ENCODE measurements at regions not wholly inside any gene's neighbourhood (a gene's known extent, or its start where the extent isn't known, plus 50 kb on each side); places are given as distances from the start of the nearest gene placed in this dataset.

DNA sequence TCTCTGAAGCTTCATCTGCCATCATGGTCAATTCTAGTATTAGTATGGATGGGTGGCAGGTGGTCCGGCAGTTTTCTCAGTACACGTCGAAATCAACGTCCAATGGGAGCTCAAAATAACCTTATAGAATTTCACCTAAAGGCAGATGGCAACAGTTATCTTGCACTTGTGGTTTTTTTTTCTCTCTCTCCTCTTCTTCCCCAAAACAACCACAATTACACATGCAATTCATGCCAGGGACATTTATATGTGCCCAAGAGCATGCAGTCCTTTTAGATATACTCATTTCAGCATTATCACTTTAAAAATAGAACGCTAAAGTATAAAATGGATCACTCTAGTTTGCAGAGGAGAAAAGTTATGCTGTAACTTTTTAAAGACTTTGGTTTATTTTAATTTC lies 1428.9 kb upstream of the WWC1 start (continued):
- TF ChIP-seq, protein P1, sequence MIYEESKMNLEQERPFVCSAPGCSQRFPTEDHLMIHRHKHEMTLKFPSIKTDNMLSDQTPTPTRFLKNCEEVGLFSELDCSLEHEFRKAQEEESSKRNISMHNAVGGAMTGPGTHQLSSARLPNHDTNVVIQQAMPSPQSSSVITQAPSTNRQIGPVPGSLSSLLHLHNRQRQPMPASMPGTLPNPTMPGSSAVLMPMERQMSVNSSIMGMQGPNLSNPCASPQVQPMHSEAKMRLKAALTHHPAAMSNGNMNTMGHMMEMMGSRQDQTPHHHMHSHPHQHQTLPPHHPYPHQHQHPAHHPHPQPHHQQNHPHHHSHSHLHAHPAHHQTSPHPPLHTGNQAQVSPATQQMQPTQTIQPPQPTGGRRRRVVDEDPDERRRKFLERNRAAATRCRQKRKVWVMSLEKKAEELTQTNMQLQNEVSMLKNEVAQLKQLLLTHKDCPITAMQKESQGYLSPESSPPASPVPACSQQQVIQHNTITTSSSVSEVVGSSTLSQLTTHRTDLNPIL (CRISPR knock-in tag; IDR thresholded peaks at IDR 0.05; ENCODE audit: low read depth) = no peak

DNA sequence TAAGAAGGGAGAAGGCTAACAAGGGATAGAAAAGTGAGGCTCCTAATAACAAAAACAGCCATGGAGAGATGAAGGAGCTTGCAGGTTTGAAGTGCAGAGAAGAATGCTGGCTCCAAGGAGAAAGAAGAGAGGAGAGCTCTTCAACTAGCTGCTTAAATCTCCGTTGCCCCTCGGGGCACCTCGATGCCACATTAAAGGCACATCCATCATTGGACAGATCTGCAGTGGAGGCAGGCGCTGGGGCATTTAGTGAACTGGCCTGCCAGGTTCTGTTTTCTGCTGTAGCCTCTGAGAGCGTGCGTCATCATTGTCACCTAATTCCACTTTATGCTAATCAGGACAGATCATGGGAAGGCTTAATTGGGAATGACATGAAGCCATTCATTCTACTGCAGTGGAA lies 1426.2 kb upstream of the WWC1 start:
- no peak for ATAC-seq
- no peak for TF ChIP-seq ZFP30 (CRISPR knock-in tag; IDR thresholded peaks at IDR 0.05)
- TF ChIP-seq OSR1 (CRISPR knock-in tag; IDR thresholded peaks at IDR 0.05) = no peak
- TF ChIP-seq SNAI2 (CRISPR knock-in tag; IDR thresholded peaks at IDR 0.05) = no peak
- no peak for TF ChIP-seq ZFP3 (CRISPR knock-in tag; IDR thresholded peaks at IDR 0.05)
- no peak for TF ChIP-seq GLIS3 (CRISPR knock-in tag; IDR thresholded peaks at IDR 0.05)
- TF ChIP-seq RARB (CRISPR knock-in tag; IDR thresholded peaks at IDR 0.05) = no peak

DNA sequence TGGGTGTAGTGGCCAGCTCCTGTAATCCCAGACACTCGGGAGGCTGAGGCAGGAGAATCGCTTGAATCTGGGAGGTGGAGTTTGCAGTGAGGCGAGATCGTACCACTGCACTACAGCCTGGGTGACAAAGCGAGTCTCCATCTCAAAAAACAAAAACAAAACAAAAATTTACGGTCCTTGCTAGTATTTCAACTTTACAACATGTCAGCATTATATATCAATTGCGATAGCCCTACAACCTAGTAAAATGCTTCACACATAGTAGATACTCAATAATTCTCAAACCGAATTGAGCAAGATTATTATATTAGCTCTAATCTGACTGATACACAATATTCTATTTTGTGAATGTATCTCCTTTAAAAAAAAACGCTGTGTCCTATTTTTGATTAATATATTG lies 1411.0 kb upstream of the WWC1 start:
- TF ChIP-seq ZNF8 (CRISPR knock-in tag; IDR thresholded peaks at IDR 0.05) (no peak), ARNTL (CRISPR knock-in tag; IDR thresholded peaks at IDR 0.05; ENCODE audit: borderline replicate concordance, low read depth) (no peak), GLIS3 (CRISPR knock-in tag; IDR thresholded peaks at IDR 0.05) (no peak), ISL1 (CRISPR knock-in tag; IDR thresholded peaks at IDR 0.05) (no peak), ZNF565 (CRISPR knock-in tag; conservative IDR thresholded peaks at IDR 0.05; ENCODE audit: low read depth) (no peak), RARB (CRISPR knock-in tag; IDR thresholded peaks at IDR 0.05) (no peak), ESRRG (CRISPR knock-in tag; IDR thresholded peaks at IDR 0.05) (no peak)
- TF ChIP-seq, protein P2, sequence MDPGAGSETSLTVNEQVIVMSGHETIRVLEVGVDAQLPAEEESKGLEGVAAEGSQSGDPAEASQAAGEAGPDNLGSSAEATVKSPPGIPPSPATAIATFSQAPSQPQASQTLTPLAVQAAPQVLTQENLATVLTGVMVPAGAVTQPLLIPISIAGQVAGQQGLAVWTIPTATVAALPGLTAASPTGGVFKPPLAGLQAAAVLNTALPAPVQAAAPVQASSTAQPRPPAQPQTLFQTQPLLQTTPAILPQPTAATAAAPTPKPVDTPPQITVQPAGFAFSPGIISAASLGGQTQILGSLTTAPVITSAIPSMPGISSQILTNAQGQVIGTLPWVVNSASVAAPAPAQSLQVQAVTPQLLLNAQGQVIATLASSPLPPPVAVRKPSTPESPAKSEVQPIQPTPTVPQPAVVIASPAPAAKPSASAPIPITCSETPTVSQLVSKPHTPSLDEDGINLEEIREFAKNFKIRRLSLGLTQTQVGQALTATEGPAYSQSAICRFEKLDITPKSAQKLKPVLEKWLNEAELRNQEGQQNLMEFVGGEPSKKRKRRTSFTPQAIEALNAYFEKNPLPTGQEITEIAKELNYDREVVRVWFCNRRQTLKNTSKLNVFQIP (CRISPR knock-in tag; IDR thresholded peaks at IDR 0.05; ENCODE audit: borderline replicate concordance, low read depth) = no peak
- TF ChIP-seq, protein P3, sequence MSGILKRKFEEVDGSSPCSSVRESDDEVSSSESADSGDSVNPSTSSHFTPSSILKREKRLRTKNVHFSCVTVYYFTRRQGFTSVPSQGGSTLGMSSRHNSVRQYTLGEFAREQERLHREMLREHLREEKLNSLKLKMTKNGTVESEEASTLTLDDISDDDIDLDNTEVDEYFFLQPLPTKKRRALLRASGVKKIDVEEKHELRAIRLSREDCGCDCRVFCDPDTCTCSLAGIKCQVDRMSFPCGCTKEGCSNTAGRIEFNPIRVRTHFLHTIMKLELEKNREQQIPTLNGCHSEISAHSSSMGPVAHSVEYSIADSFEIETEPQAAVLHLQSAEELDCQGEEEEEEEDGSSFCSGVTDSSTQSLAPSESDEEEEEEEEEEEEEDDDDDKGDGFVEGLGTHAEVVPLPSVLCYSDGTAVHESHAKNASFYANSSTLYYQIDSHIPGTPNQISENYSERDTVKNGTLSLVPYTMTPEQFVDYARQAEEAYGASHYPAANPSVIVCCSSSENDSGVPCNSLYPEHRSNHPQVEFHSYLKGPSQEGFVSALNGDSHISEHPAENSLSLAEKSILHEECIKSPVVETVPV (CRISPR knock-in tag; IDR thresholded peaks at IDR 0.05) = no peak
- TF ChIP-seq, protein P4, sequence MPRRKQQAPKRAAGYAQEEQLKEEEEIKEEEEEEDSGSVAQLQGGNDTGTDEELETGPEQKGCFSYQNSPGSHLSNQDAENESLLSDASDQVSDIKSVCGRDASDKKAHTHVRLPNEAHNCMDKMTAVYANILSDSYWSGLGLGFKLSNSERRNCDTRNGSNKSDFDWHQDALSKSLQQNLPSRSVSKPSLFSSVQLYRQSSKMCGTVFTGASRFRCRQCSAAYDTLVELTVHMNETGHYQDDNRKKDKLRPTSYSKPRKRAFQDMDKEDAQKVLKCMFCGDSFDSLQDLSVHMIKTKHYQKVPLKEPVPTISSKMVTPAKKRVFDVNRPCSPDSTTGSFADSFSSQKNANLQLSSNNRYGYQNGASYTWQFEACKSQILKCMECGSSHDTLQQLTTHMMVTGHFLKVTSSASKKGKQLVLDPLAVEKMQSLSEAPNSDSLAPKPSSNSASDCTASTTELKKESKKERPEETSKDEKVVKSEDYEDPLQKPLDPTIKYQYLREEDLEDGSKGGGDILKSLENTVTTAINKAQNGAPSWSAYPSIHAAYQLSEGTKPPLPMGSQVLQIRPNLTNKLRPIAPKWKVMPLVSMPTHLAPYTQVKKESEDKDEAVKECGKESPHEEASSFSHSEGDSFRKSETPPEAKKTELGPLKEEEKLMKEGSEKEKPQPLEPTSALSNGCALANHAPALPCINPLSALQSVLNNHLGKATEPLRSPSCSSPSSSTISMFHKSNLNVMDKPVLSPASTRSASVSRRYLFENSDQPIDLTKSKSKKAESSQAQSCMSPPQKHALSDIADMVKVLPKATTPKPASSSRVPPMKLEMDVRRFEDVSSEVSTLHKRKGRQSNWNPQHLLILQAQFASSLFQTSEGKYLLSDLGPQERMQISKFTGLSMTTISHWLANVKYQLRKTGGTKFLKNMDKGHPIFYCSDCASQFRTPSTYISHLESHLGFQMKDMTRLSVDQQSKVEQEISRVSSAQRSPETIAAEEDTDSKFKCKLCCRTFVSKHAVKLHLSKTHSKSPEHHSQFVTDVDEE (CRISPR knock-in tag; IDR thresholded peaks at IDR 0.05) = no peak
- ATAC-seq = no peak

DNA sequence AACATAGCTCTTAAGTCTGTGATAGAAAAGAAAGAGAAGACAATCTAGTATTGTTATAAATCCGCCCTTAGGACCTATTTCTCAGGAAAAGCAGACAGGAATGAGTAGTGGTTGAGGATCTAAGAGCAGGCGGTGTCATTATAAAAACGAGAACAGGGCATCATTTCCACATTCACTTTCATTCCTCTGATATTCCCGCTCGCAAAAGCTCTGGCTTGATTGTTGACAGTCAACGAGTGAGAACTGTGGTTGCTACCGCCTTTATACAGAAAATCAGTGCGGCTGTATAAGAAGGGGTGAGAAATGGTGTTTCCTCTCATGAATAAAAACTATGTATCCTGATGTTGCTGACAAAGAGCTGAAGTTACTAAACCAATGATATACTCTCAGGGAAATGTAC lies 1409.6 kb upstream of the WWC1 start:
- ATAC-seq = no peak
- TF ChIP-seq TOX (CRISPR knock-in tag; IDR thresholded peaks at IDR 0.05; ENCODE audit: borderline replicate concordance) (no peak), PPARA (CRISPR knock-in tag; IDR thresholded peaks at IDR 0.05; ENCODE audit: borderline replicate concordance) (no peak), TCF4 (CRISPR knock-in tag; IDR thresholded peaks at IDR 0.05; ENCODE audit: borderline replicate concordance) (no peak), SNAI2 (CRISPR knock-in tag; IDR thresholded peaks at IDR 0.05) (no peak), OSR1 (CRISPR knock-in tag; IDR thresholded peaks at IDR 0.05) (no peak), ARNTL (CRISPR knock-in tag; IDR thresholded peaks at IDR 0.05; ENCODE audit: borderline replicate concordance, low read depth) (no peak)
- TF ChIP-seq, protein P5, sequence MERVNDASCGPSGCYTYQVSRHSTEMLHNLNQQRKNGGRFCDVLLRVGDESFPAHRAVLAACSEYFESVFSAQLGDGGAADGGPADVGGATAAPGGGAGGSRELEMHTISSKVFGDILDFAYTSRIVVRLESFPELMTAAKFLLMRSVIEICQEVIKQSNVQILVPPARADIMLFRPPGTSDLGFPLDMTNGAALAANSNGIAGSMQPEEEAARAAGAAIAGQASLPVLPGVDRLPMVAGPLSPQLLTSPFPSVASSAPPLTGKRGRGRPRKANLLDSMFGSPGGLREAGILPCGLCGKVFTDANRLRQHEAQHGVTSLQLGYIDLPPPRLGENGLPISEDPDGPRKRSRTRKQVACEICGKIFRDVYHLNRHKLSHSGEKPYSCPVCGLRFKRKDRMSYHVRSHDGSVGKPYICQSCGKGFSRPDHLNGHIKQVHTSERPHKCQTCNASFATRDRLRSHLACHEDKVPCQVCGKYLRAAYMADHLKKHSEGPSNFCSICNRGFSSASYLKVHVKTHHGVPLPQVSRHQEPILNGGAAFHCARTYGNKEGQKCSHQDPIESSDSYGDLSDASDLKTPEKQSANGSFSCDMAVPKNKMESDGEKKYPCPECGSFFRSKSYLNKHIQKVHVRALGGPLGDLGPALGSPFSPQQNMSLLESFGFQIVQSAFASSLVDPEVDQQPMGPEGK (CRISPR knock-in tag; IDR thresholded peaks at IDR 0.05; ENCODE audit: borderline replicate concordance) = no peak

Measured in SK-N-SH treated with all-trans-retinoic acid at 6 μM for 48 hours (cell line).